ENCODE measurements at regions not wholly inside any gene's neighbourhood (a gene's known extent, or its start where the extent isn't known, plus 50 kb on each side); places are given as distances from the start of the nearest gene placed in this dataset.
"Not testable (repeated sequence)": the region's sequence is repeated elsewhere in the genome, so short reads cannot be mapped to it uniquely, and the experiment has no call there.

GRCh38 chr2:180599804-180600203 is 380.6 kb upstream of the UBE2E3 start:
- Mint-ChIP-seq H3K9me3 (peaks cover 4% of the 10 kb centered on the region), H3K36me3 (no peaks in the 10 kb centered on the region), H3K27ac (no peak overlapping the region), H3K4me3 (no peak overlapping the region), H3K27me3 (no peaks in the 10 kb centered on the region), H3K4me1 (no peaks in the 10 kb centered on the region)
- no peak for DNase-seq
- ATAC-seq (ENCODE audit: low read depth) = no peak
- POLR2A ChIA-PET = no interaction called here

GRCh38 chr2:180597179-180597578 is 383.2 kb upstream of the UBE2E3 start:
- no peak for ATAC-seq (ENCODE audit: low read depth)
- H3K9me3 Mint-ChIP-seq = peaks cover 4% of the 10 kb centered on the region
- no peaks in the 10 kb centered on the region for H3K27me3 Mint-ChIP-seq
- no peak overlapping the region for H3K27ac Mint-ChIP-seq
- DNase-seq = no peak
- POLR2A ChIA-PET = no interaction called here
- no peak overlapping the region for H3K4me3 Mint-ChIP-seq
- H3K36me3 Mint-ChIP-seq = no peaks in the 10 kb centered on the region
- no peaks in the 10 kb centered on the region for H3K4me1 Mint-ChIP-seq

GRCh38 chr2:180596453-180596852 is 384.0 kb upstream of the UBE2E3 start:
- no peaks in the 10 kb centered on the region for H3K27me3 Mint-ChIP-seq
- H3K4me3 Mint-ChIP-seq = no peak overlapping the region
- DNase-seq = no peak
- ATAC-seq (ENCODE audit: low read depth) = no peak
- H3K9me3 Mint-ChIP-seq = peaks cover 6% of the 10 kb centered on the region
- POLR2A ChIA-PET = no interaction called here
- H3K36me3 Mint-ChIP-seq = no peaks in the 10 kb centered on the region
- no peak overlapping the region for H3K27ac Mint-ChIP-seq
- no peaks in the 10 kb centered on the region for H3K4me1 Mint-ChIP-seq

- no peaks in the 10 kb centered on the region for H3K36me3 Mint-ChIP-seq
- POLR2A ChIA-PET = no interaction called here
- no peak for ATAC-seq (ENCODE audit: low read depth)
- no peak overlapping the region for H3K4me3 Mint-ChIP-seq
- H3K9me3 Mint-ChIP-seq = peaks cover 6% of the 10 kb centered on the region
- peaks cover 2% of the 10 kb centered on the region for H3K27me3 Mint-ChIP-seq
- no peak for DNase-seq
- H3K27ac Mint-ChIP-seq = no peak overlapping the region
- H3K4me1 Mint-ChIP-seq = no peaks in the 10 kb centered on the region
Observed at GRCh38 chr2:180591947-180592346, 388.5 kb upstream of the UBE2E3 start.

- H3K4me3 Mint-ChIP-seq, H3K36me3 Mint-ChIP-seq: not testable (repeated sequence)
Observed at GRCh38 chr2:180591093-180591781, 389.2 kb upstream of the UBE2E3 start.

GRCh38 chr2:180583441-180584140 is 396.8 kb upstream of the UBE2E3 start:
- Mint-ChIP-seq H3K27me3 (no peaks in the 10 kb centered on the region), H3K9me3 (no peaks in the 10 kb centered on the region), H3K36me3 (no peaks in the 10 kb centered on the region), H3K27ac (no peak overlapping the region), H3K4me1 (no peaks in the 10 kb centered on the region), H3K4me3 (no peak overlapping the region)
- ATAC-seq (ENCODE audit: low read depth) = no peak
- no peak for DNase-seq
- POLR2A ChIA-PET = no interaction called here

More at GRCh38 chr2:180591093-180591781, 389.2 kb upstream of the UBE2E3 start:
- peak overlapping the region; percentile 62 for H3K27ac Mint-ChIP-seq
- H3K9me3 Mint-ChIP-seq; ATAC-seq (ENCODE audit: low read depth); H3K4me1 Mint-ChIP-seq; POLR2A ChIA-PET; H3K27me3 Mint-ChIP-seq: not testable (repeated sequence)
- peak; percentile 40 for DNase-seq

GRCh38 chr2:180579388-180579787 is 401.0 kb upstream of the UBE2E3 start:
- DNase-seq = no peak
- Mint-ChIP-seq H3K9me3 (no peaks in the 10 kb centered on the region), H3K4me3 (no peak overlapping the region), H3K36me3 (no peaks in the 10 kb centered on the region), H3K4me1 (no peaks in the 10 kb centered on the region), H3K27me3 (no peaks in the 10 kb centered on the region), H3K27ac (no peak overlapping the region)
- POLR2A ChIA-PET = no interaction called here
- ATAC-seq (ENCODE audit: low read depth) = no peak

GRCh38 chr2:180578441-180578840 is 402.0 kb upstream of the UBE2E3 start:
- Mint-ChIP-seq H3K27me3 (no peaks in the 10 kb centered on the region), H3K4me3 (no peak overlapping the region), H3K9me3 (no peaks in the 10 kb centered on the region), H3K4me1 (no peaks in the 10 kb centered on the region), H3K27ac (no peak overlapping the region), H3K36me3 (no peaks in the 10 kb centered on the region)
- no peak for DNase-seq
- POLR2A ChIA-PET = no interaction called here
- ATAC-seq (ENCODE audit: low read depth) = no peak

- Mint-ChIP-seq H3K27ac (no peak overlapping the region), H3K9me3 (no peaks in the 10 kb centered on the region)
Observed at GRCh38 chr2:180577567-180577966, 402.8 kb upstream of the UBE2E3 start.

GRCh38 chr2:180573951-180574350 is 406.5 kb upstream of the UBE2E3 start:
- Mint-ChIP-seq H3K36me3 (no peaks in the 10 kb centered on the region), H3K4me1 (no peaks in the 10 kb centered on the region), H3K4me3 (no peak overlapping the region), H3K27me3 (no peaks in the 10 kb centered on the region), H3K9me3 (no peaks in the 10 kb centered on the region), H3K27ac (no peak overlapping the region)
- DNase-seq = no peak
- POLR2A ChIA-PET = no interaction called here
- ATAC-seq (ENCODE audit: low read depth) = no peak

More at GRCh38 chr2:180577567-180577966, 402.8 kb upstream of the UBE2E3 start:
- no peak for ATAC-seq (ENCODE audit: low read depth)
- Mint-ChIP-seq H3K4me3 (no peak overlapping the region), H3K27me3 (no peaks in the 10 kb centered on the region), H3K36me3 (no peaks in the 10 kb centered on the region), H3K4me1 (no peaks in the 10 kb centered on the region)
- POLR2A ChIA-PET = no interaction called here
- DNase-seq = no peak

GRCh38 chr2:180572346-180572745 is 408.1 kb upstream of the UBE2E3 start:
- ATAC-seq (ENCODE audit: low read depth) = no peak
- no peak for DNase-seq
- H3K4me1 Mint-ChIP-seq = no peaks in the 10 kb centered on the region
- no peaks in the 10 kb centered on the region for H3K9me3 Mint-ChIP-seq
- H3K36me3 Mint-ChIP-seq = no peaks in the 10 kb centered on the region
- H3K4me3 Mint-ChIP-seq = no peak overlapping the region
- H3K27me3 Mint-ChIP-seq = no peaks in the 10 kb centered on the region
- POLR2A ChIA-PET = no interaction called here
- H3K27ac Mint-ChIP-seq = no peak overlapping the region

GRCh38 chr2:180571559-180571958 is 408.8 kb upstream of the UBE2E3 start:
- Mint-ChIP-seq H3K4me1 (no peaks in the 10 kb centered on the region), H3K4me3 (no peak overlapping the region), H3K9me3 (no peaks in the 10 kb centered on the region), H3K27me3 (no peaks in the 10 kb centered on the region), H3K27ac (no peak overlapping the region), H3K36me3 (no peaks in the 10 kb centered on the region)
- DNase-seq (no peak), ATAC-seq (ENCODE audit: low read depth) (no peak)
- POLR2A ChIA-PET = no interaction called here

GRCh38 chr2:180570864-180571263 is 409.5 kb upstream of the UBE2E3 start:
- no peaks in the 10 kb centered on the region for H3K9me3 Mint-ChIP-seq
- POLR2A ChIA-PET = no interaction called here
- ATAC-seq (ENCODE audit: low read depth) (no peak), DNase-seq (no peak)
- no peaks in the 10 kb centered on the region for H3K4me1 Mint-ChIP-seq
- H3K27me3 Mint-ChIP-seq = no peaks in the 10 kb centered on the region
- no peak overlapping the region for H3K4me3 Mint-ChIP-seq
- H3K27ac Mint-ChIP-seq = no peak overlapping the region
- H3K36me3 Mint-ChIP-seq = no peaks in the 10 kb centered on the region

- POLR2A ChIA-PET = no interaction called here
- H3K27me3 Mint-ChIP-seq = no peaks in the 10 kb centered on the region
- no peak overlapping the region for H3K4me3 Mint-ChIP-seq
- H3K4me1 Mint-ChIP-seq = no peaks in the 10 kb centered on the region
- no peaks in the 10 kb centered on the region for H3K9me3 Mint-ChIP-seq
- DNase-seq (no peak), ATAC-seq (ENCODE audit: low read depth) (no peak)
- no peaks in the 10 kb centered on the region for H3K36me3 Mint-ChIP-seq
- no peak overlapping the region for H3K27ac Mint-ChIP-seq
Observed at GRCh38 chr2:180564051-180564450, 416.4 kb upstream of the UBE2E3 start.

Measured in activated naive CD8-positive, alpha-beta T cell treated with anti-CD3 and anti-CD28 coated beads, Interleukin-2, amount 10 ng/mL, durations not matched to agents 7 days and 5 days (primary cell).